Left lung (tissue), 4 donors: ENCODE measurements at regions not wholly inside any gene's neighbourhood (a gene's known extent, or its start where the extent isn't known, plus 50 kb on each side); places are given as distances from the start of the nearest gene placed in this dataset.

ENCODE experiments used
- ATAC-seq: fragments of 200-7000 bp; cut with Tn5 transposase; one replicate; pipeline ENCODE4 v1.9.1; 2020; ENCODE audit warnings: moderate library complexity
- DNase-seq, 4 donors: peaks; one replicate each; pipeline ENCODE4 v3.0.0-alpha.2; 2013 to 2020
- H3K27ac ChIP-seq, 2 donors: fragments of 200-600 bp; sonication (generic) in 1 of 2; one replicate each; pipeline versions ENCODE4 v1.5.0 to v1.8.0; 2020 to 2021
- H3K27me3 ChIP-seq, 2 donors: fragments of 200-600 bp; sonication (generic) in 1 of 2; one replicate each; pipeline versions ENCODE4 v1.5.0 to v1.8.0; 2020 to 2021
- H3K36me3 ChIP-seq, 2 donors: fragments of 200-600 bp; sonication (generic) in 1 of 2; one replicate each; pipeline versions ENCODE4 v1.5.0 to v1.8.0; 2020 to 2021
- H3K4me1 ChIP-seq, 2 donors: fragments of 200-600 bp; one replicate each; pipeline ENCODE4 v1.8.0; 2021
- H3K4me3 ChIP-seq, 2 donors: fragments of 200-600 bp; sonication (generic) in 1 of 2; one replicate each; pipeline versions ENCODE4 v1.5.0 to v1.8.0; 2020 to 2021; ENCODE audit warnings: mild to moderate bottlenecking in 1 of 2
- H3K9me3 ChIP-seq, 2 donors: fragments of 200-600 bp; sonication (generic) in 1 of 2; one replicate each; pipeline versions ENCODE4 v1.5.0 to v1.8.0; 2020 to 2021
- CTCF ChIP-seq, 2 donors: fragments of 200-600 bp; sonication (generic) in 1 of 2; IDR thresholded peaks; one replicate each; pipeline versions ENCODE4 v1.5.0 to v1.8.0; 2021; ENCODE audit warnings: antibody characterized with exemption in 2 of 2
- intact Hi-C, 2 donors: fragments of 100-400 bp; cut with DNase I; formaldehyde crosslinking; loops; one replicate each; pipeline versions ENCODE4 v1.11.2 to v1.14.2; 2022
- donor health status: DM: no; HTN: yes; CAD: no.
- donor health status: DM: no; HTN: no; CAD: no.

GRCh38 chr3:159789017-159789416 lies 199.6 kb upstream of the IL12A start:
- Histone ChIP-seq H3K36me3 (no peaks in the 10 kb centered on the region), H3K27ac (peak overlapping the region in 1 of 2 donors; percentile 53), H3K4me1 (peaks cover 8 to 29% of the 10 kb centered on the region in 2 donors), H3K27me3 (no peaks in the 10 kb centered on the region), H3K4me3 (no peak overlapping the region), H3K9me3 (no peaks in the 10 kb centered on the region)
- intact Hi-C loops: no loop called here
- DNase-seq: no peak
- TF ChIP-seq CTCF (IDR thresholded peaks at IDR 0.05): no peak
- peak; percentile 13 for ATAC-seq

- H3K27ac ChIP-seq: no peak overlapping the region
- no peaks in the 10 kb centered on the region for H3K27me3 ChIP-seq
These were observed 198.6 kb upstream of the IL12A start for GRCh38 chr3:159789742-159790635.

GRCh38 chr3:159791336-159791735 lies 197.3 kb upstream of the IL12A start:
- Histone ChIP-seq H3K27me3 (no peaks in the 10 kb centered on the region), H3K9me3 (no peaks in the 10 kb centered on the region), H3K4me3 (no peak overlapping the region), H3K4me1 (peaks cover 8 to 25% of the 10 kb centered on the region in 2 donors), H3K36me3 (no peaks in the 10 kb centered on the region), H3K27ac (no peak overlapping the region)
- TF ChIP-seq CTCF (IDR thresholded peaks at IDR 0.05): no peak
- intact Hi-C loops: no loop called here
- ATAC-seq: no peak
- DNase-seq: no peak

More at GRCh38 chr3:159789742-159790635, 198.6 kb upstream of the IL12A start:
- no peak for TF ChIP-seq CTCF (IDR thresholded peaks at IDR 0.05)
- Histone ChIP-seq H3K4me3 (no peak overlapping the region), H3K36me3 (no peaks in the 10 kb centered on the region), H3K4me1 (peaks cover 8 to 26% of the 10 kb centered on the region in 2 donors), H3K9me3 (no peaks in the 10 kb centered on the region)
- ATAC-seq: no peak
- intact Hi-C loops: no loop called here
- DNase-seq: no peak

GRCh38 chr3:159792070-159792469 lies 196.6 kb upstream of the IL12A start:
- H3K4me3 ChIP-seq: no peak overlapping the region
- intact Hi-C loops: no loop called here
- no peaks in the 10 kb centered on the region for H3K27me3 ChIP-seq
- H3K9me3 ChIP-seq: no peaks in the 10 kb centered on the region
- H3K27ac ChIP-seq: no peak overlapping the region
- no peak for TF ChIP-seq CTCF (IDR thresholded peaks at IDR 0.05)
- no peaks in the 10 kb centered on the region for H3K36me3 ChIP-seq
- no peak for DNase-seq
- H3K4me1 ChIP-seq: peaks cover 8 to 30% of the 10 kb centered on the region in 2 donors
- no peak for ATAC-seq

GRCh38 chr3:159795042-159795441 lies 193.6 kb upstream of the IL12A start:
- H3K27me3 ChIP-seq: no peaks in the 10 kb centered on the region
- peaks cover 3 to 28% of the 10 kb centered on the region in 2 donors for H3K4me1 ChIP-seq
- ATAC-seq (no peak), DNase-seq (no peak)
- TF ChIP-seq CTCF (IDR thresholded peaks at IDR 0.05): no peak
- H3K9me3 ChIP-seq: no peaks in the 10 kb centered on the region
- no peaks in the 10 kb centered on the region for H3K36me3 ChIP-seq
- no peak overlapping the region for H3K4me3 ChIP-seq
- H3K27ac ChIP-seq: peak overlapping the region in 1 of 2 donors; percentile 8
- intact Hi-C loops: no loop called here
